ENCODE measurements at regions not wholly inside any gene's neighbourhood (a gene's known extent, or its start where the extent isn't known, plus 50 kb on each side); places are given as distances from the start of the nearest gene placed in this dataset.

GRCh38 chr11:97218011-97218410 is 828.2 kb downstream of the JRKL start (continued):
- TF ChIP-seq ZNF462 (CRISPR knock-in tag; IDR thresholded peaks at IDR 0.05) (no peak), EZH2 (IDR thresholded peaks at IDR 0.05; ENCODE audit: low read depth, unreplicated experiment) (no peak), CREB1 (CRISPR knock-in tag; IDR thresholded peaks at IDR 0.05; ENCODE audit: low read depth) (no peak), POLR2AphosphoS5 (IDR thresholded peaks at IDR 0.05; ENCODE audit: low read depth) (no peak), ZNF114 (CRISPR knock-in tag; IDR thresholded peaks at IDR 0.05) (no peak), ETS1 (IDR thresholded peaks at IDR 0.05) (no peak), JUNB (IDR thresholded peaks at IDR 0.05; ENCODE audit: unreplicated experiment) (no peak), NANOG (IDR thresholded peaks at IDR 0.05; ENCODE audit: borderline replicate concordance) (no peak), STAT1 (IDR thresholded peaks at IDR 0.05; ENCODE audit: unreplicated experiment) (no peak), ZNF331 (CRISPR knock-in tag; IDR thresholded peaks at IDR 0.05; ENCODE audit: low read depth) (no peak), EZH2phosphoT487 (IDR thresholded peaks at IDR 0.05; ENCODE audit: unreplicated experiment) (no peak)
- TF ChIP-seq, protein P1, sequence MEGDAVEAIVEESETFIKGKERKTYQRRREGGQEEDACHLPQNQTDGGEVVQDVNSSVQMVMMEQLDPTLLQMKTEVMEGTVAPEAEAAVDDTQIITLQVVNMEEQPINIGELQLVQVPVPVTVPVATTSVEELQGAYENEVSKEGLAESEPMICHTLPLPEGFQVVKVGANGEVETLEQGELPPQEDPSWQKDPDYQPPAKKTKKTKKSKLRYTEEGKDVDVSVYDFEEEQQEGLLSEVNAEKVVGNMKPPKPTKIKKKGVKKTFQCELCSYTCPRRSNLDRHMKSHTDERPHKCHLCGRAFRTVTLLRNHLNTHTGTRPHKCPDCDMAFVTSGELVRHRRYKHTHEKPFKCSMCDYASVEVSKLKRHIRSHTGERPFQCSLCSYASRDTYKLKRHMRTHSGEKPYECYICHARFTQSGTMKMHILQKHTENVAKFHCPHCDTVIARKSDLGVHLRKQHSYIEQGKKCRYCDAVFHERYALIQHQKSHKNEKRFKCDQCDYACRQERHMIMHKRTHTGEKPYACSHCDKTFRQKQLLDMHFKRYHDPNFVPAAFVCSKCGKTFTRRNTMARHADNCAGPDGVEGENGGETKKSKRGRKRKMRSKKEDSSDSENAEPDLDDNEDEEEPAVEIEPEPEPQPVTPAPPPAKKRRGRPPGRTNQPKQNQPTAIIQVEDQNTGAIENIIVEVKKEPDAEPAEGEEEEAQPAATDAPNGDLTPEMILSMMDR (conservative IDR thresholded peaks at IDR 0.05; ENCODE audit: low read depth in 2 of 2): no peak

All from GM23338 (cell line).